Breast epithelium (tissue), 3 donors: ENCODE measurements at regions not wholly inside any gene's neighbourhood (a gene's known extent, or its start where the extent isn't known, plus 50 kb on each side); places are given as distances from the start of the nearest gene placed in this dataset.

Source experiments
- CTCF ChIP-seq, 3 donors: fragments of 450-650 bp; IDR thresholded peaks; one replicate each; pipeline ENCODE4 v1.5.1; 2016 to 2017; ENCODE audit warnings: antibody characterized with exemption in 3 of 3, mild to moderate bottlenecking in 3 of 3, moderate library complexity in 3 of 3
- POLR2A ChIP-seq: fragments of 450-650 bp; IDR thresholded peaks from one replicate; pipeline ENCODE4 v1.6.1; 2016; ENCODE audit warnings: antibody characterized with exemption, mild to moderate bottlenecking, moderate library complexity
- POLR2AphosphoS5 ChIP-seq, 3 donors: sonication (generic); formaldehyde crosslinking; IDR thresholded peaks; one replicate each; pipeline ENCODE4 v1.6.1; 2017; ENCODE audit warnings: antibody characterized with exemption in 3 of 3

DNA sequence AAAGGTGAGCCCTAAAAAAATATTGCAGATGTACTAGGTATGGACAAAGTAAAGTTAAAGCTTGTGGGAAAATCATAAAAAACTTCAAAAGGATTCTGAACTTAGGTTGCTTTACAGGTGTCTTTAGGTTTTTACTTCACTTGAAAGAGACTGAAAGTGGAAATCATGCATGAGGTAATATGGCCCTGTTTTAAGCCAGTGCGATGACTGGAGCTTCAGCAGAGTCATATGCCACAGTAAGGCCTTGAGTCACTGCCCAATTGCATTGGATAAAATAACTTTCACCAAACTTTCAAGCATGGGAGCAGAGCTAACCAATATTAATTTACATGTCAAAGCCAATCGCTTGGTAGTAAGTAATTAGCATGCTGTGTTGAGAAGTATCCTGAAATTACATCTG, 63.9 kb upstream of the TMEM260 start:
- no peak for TF ChIP-seq POLR2AphosphoS5 (IDR thresholded peaks at IDR 0.05)
- TF ChIP-seq CTCF (IDR thresholded peaks at IDR 0.05): no peak
- TF ChIP-seq POLR2A: no peak
